T47D (cell line): ENCODE measurements at regions not wholly inside any gene's neighbourhood (a gene's known extent, or its start where the extent isn't known, plus 50 kb on each side); places are given as distances from the start of the nearest gene placed in this dataset.

ENCODE experiments used
- DNase-seq, 2 experiments: peaks; one replicate each; pipeline versions ENCODE4 v3.0.0 to v3.0.0-alpha.2; 2011 to 2012; ENCODE audit warnings: low read depth in 1 of 2, low spot score in 1 of 2
- JUND ChIP-seq: IDR thresholded peaks from 2 replicates; pipeline ENCODE4 v1.6.1; 2012; ENCODE audit warnings: low read depth
- in situ Hi-C: cut with HindIII; loops from 2 replicates; pipeline ENCODE4 v1.10.0; 2016; ENCODE audit warnings: low sequenced_read_pairs, low pct_unique_long_range_greater_than_20kb

- no peak for TF ChIP-seq JUND
- in situ Hi-C loops, result no loop called here
- DNase-seq, result no peak
Observed at GRCh38 chr2:9156483-9156882, 50.1 kb upstream of the ASAP2 start.

GRCh38 chr2:9154061-9154460 is 52.6 kb upstream of the ASAP2 start:
- no peak for DNase-seq
- in situ Hi-C loops, result no loop called here
- TF ChIP-seq JUND, result no peak

- TF ChIP-seq JUND, result no peak
- DNase-seq, result no peak
- in situ Hi-C loops, result no loop called here
Observed at GRCh38 chr2:9153643-9153980, 53.0 kb upstream of the ASAP2 start.

- in situ Hi-C loops, result no loop called here
- no peak for DNase-seq
- no peak for TF ChIP-seq JUND
Observed at GRCh38 chr2:9152975-9153642, 53.5 kb upstream of the ASAP2 start.

GRCh38 chr2:9150906-9151305 is 55.7 kb upstream of the ASAP2 start:
- in situ Hi-C loops, result no loop called here
- TF ChIP-seq JUND, result no peak
- no peak for DNase-seq

- in situ Hi-C loops, result no loop called here
- TF ChIP-seq JUND, result no peak
Observed at GRCh38 chr2:9150568-9150900, 56.1 kb upstream of the ASAP2 start.

GRCh38 chr2:9149726-9150567 is 56.7 kb upstream of the ASAP2 start:
- no peak for DNase-seq
- in situ Hi-C loops, result no loop called here
- no peak for TF ChIP-seq JUND

More at GRCh38 chr2:9150568-9150900, 56.1 kb upstream of the ASAP2 start:
- DNase-seq, result no peak

- in situ Hi-C loops, result no loop called here
- DNase-seq, result no peak
- TF ChIP-seq JUND, result no peak
Observed at GRCh38 chr2:9149388-9149660, 57.3 kb upstream of the ASAP2 start.

GRCh38 chr2:9146646-9147045 is 60.0 kb upstream of the ASAP2 start:
- no peak for DNase-seq
- in situ Hi-C loops, result no loop called here
- TF ChIP-seq JUND, result no peak

- TF ChIP-seq JUND, result no peak
- DNase-seq, result no peak
- in situ Hi-C loops, result no loop called here
Observed at GRCh38 chr2:9145752-9146430, 60.7 kb upstream of the ASAP2 start.

GRCh38 chr2:9145109-9145751 is 61.4 kb upstream of the ASAP2 start:
- in situ Hi-C loops, result no loop called here
- no peak for TF ChIP-seq JUND
- no peak for DNase-seq

- in situ Hi-C loops, result no loop called here
- no peak for DNase-seq
- no peak for TF ChIP-seq JUND
Observed at GRCh38 chr2:9144617-9145016, 62.0 kb upstream of the ASAP2 start.

- TF ChIP-seq JUND, result no peak
- no peak for DNase-seq
- in situ Hi-C loops, result no loop called here
Observed at GRCh38 chr2:9144046-9144445, 62.6 kb upstream of the ASAP2 start.
